Activated T-helper 17 cell treated with anti-CD3 and anti-CD28 coated beads, Interleukin-2, amount 50 U/mL, for 72 hours (primary cell): ENCODE measurements at regions not wholly inside any gene's neighbourhood (a gene's known extent, or its start where the extent isn't known, plus 50 kb on each side); places are given as distances from the start of the nearest gene placed in this dataset.

Experiments
- ATAC-seq: fragments of 150-1000 bp; cut with Tn5 transposase; replicated peaks from 2 replicates; pipeline ENCODE4 v1.10.0; 2021; ENCODE audit warnings: mild to moderate bottlenecking, moderate library complexity
- H3K27ac Mint-ChIP-seq: one replicate; pipeline ENCODE4 v1.8.0; 2022; ENCODE audit warnings: mixed read lengths
- H3K27me3 Mint-ChIP-seq: one replicate; pipeline ENCODE4 v1.8.0; 2022; ENCODE audit warnings: mixed read lengths
- H3K36me3 Mint-ChIP-seq: one replicate; pipeline ENCODE4 v1.8.0; 2022; ENCODE audit warnings: low read depth, mild to moderate bottlenecking, mixed read lengths
- H3K4me1 Mint-ChIP-seq: one replicate; pipeline ENCODE4 v1.8.0; 2022; ENCODE audit warnings: mixed read lengths
- H3K4me3 Mint-ChIP-seq: one replicate; pipeline ENCODE4 v1.8.0; 2022; ENCODE audit warnings: mild to moderate bottlenecking, mixed read lengths
- H3K9me3 Mint-ChIP-seq: one replicate; pipeline ENCODE4 v1.8.0; 2022; ENCODE audit warnings: mixed read lengths

DNA sequence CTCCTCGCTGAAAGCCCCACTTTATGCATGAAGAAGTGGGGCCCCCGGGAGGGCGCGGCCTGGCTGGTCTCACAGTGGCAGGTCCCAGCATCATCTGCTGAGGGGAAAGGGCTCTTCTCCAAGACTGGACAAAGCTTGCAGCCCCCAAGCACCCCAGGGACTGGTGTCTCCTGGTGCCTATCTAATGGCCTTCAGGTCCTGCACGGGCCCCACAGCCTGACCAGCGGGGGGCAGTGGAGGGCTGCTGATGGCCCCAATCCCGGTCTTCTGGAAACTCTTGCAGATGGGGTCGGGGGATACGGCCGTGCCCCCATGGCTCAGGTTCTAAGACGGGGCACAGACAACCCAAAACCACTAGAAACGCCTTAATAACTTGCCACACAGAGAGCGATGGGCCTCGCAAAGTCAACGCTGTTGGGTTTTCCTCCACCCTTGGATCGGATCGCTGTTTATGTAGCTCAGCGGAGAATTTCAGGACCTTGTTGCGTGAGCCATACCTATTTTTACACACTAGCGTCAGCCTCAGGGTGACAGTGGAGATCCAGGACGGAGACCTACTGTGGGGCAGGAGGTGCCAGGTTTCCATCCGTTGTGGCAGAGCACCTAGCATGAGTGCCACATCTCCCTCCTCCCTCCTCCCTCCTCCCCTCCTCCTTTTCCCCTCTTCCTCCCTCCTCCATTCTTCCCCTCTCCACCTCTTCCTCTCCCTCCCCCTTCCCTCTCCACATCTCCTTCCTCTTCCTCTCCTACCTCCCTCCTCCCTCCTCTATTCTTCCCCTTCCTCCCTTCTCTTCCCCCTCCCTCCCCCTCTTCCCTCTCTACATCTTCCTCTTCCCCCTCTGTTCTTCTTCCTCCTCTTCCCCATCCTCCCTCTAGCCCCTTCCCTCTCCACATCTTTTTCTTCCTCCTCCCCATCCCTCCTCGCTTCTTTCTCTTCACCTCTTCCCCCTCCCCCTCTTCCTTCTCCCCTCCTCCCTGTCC, 79.3 kb upstream of the ALDH1L1 start:
- no peak for ATAC-seq
- Mint-ChIP-seq H3K27ac (no peak overlapping the region), H3K4me1 (no peaks in the 10 kb centered on the region), H3K27me3 (peaks cover 14% of the 10 kb centered on the region), H3K4me3 (no peak overlapping the region), H3K9me3 (no peaks in the 10 kb centered on the region), H3K36me3 (no peaks in the 10 kb centered on the region)

DNA sequence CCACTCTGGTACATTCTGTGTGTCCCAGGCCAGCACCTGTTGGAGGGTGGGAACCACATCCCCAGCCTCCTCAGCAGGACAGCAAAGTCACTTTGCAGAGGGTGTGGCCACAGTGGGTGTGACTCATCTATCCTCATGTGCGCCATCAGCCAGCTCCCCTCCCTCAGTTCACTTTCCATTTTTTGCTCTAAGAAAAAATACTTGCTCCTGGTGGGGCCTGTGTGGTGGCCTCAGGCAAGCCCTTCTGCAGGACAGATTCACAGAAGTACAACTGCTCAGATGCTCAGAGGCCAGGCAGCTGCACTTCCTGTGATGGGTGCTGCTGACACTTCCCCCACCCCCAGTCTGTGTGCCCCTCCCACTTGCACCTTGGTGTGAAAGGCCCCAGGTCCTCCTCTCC, 78.3 kb upstream of the ALDH1L1 start:
- no peak for ATAC-seq
- no peaks in the 10 kb centered on the region for H3K36me3 Mint-ChIP-seq
- no peak overlapping the region for H3K27ac Mint-ChIP-seq

DNA sequence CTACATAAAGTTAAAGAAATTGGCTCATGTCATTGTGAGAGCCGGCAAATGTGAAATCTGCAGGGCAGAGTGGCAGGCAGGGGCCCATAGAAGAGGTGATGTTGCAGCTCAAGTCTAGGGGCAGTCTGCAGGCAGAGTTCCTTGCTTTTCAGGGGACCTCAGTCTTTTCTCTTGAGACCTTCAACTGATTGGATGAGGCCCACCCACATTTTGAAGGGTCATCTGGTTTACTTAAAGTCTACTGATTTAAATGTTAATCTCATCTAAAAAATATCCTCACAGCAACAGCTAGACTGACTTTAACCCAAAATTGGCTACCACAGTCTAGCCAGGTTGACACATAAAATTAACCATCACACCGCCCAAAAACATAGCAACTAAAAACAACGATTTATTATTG, 77.6 kb upstream of the ALDH1L1 start:
- Mint-ChIP-seq H3K4me1 (no peaks in the 10 kb centered on the region), H3K9me3 (no peaks in the 10 kb centered on the region), H3K27ac (no peak overlapping the region), H3K36me3 (no peaks in the 10 kb centered on the region), H3K27me3 (peaks cover 14% of the 10 kb centered on the region), H3K4me3 (no peak overlapping the region)
- ATAC-seq, result no peak

More for the DNA sequence above, 78.3 kb upstream of the ALDH1L1 start:
- Mint-ChIP-seq H3K9me3 (no peaks in the 10 kb centered on the region), H3K27me3 (peaks cover 14% of the 10 kb centered on the region), H3K4me3 (no peak overlapping the region), H3K4me1 (no peaks in the 10 kb centered on the region)

DNA sequence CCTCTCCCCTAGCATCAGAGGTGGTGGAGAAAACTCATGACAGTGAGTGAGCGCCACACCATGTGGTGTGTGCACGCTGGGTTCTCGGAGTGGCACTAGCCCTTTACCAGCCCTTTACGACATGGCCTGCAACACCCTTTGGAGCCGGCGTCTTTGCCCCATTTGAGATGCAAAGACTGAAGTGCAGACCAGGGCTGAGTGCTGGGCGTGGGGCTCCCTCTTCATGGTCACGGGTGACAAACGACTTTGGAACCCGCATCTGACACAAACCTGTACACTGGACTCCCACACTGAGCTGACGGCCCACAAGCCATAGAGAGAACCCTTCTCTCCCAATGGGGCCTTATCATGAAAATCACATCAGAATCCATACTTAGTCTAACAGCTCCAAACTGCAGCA, 76.8 kb upstream of the ALDH1L1 start:
- H3K27ac Mint-ChIP-seq, result no peak overlapping the region
- no peaks in the 10 kb centered on the region for H3K9me3 Mint-ChIP-seq
- ATAC-seq, result no peak
- no peaks in the 10 kb centered on the region for H3K36me3 Mint-ChIP-seq
- no peak overlapping the region for H3K4me3 Mint-ChIP-seq
- H3K27me3 Mint-ChIP-seq, result peaks cover 10% of the 10 kb centered on the region
- H3K4me1 Mint-ChIP-seq, result no peaks in the 10 kb centered on the region

DNA sequence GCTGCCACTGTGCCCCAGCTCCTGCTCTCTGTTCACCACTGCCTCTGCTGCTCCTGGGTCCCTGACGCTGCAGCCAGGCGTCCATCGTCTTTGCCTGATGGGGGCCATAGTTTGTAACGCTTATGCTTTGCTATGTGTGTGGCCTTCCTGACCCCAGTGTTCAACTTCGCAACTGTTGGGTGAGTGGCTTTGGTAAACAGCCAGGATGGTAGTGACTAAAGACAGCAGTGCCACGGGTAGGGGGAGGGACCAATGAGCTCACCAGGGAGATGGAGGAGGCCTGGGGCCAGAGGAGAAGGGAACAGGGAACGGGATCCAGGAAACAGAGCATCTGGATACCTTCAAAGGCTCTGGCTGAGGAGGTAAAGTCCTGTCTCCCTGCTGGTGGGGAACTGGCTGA, 75.9 kb upstream of the ALDH1L1 start:
- no peaks in the 10 kb centered on the region for H3K4me1 Mint-ChIP-seq
- no peaks in the 10 kb centered on the region for H3K36me3 Mint-ChIP-seq
- no peak overlapping the region for H3K4me3 Mint-ChIP-seq
- H3K27me3 Mint-ChIP-seq, result peaks cover 10% of the 10 kb centered on the region
- no peak overlapping the region for H3K27ac Mint-ChIP-seq
- no peaks in the 10 kb centered on the region for H3K9me3 Mint-ChIP-seq
- no peak for ATAC-seq

DNA sequence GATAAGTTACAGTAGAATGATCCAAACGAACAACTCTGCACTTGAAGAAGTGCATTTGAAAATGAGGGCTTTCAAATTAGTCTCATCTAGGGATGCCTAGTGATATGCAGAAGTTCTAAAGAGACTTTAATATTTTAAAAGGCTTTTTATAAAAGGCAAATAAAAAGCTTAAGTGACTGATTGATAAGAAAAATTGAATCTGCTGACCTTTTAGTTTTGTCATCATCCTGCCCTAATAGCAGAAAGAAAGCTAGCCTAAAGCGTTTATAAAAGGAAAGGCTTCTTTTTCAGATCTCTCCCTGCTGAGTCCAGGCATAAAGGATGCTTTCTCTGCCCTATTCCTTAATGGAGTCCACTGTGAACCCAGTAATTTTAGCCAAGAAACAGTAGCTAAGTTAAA, 72.7 kb upstream of the ALDH1L1 start:
- Mint-ChIP-seq H3K4me3 (no peak overlapping the region), H3K27me3 (peaks cover 10% of the 10 kb centered on the region), H3K9me3 (peaks cover 7% of the 10 kb centered on the region), H3K27ac (no peak overlapping the region), H3K4me1 (no peaks in the 10 kb centered on the region), H3K36me3 (no peaks in the 10 kb centered on the region)
- no peak for ATAC-seq

DNA sequence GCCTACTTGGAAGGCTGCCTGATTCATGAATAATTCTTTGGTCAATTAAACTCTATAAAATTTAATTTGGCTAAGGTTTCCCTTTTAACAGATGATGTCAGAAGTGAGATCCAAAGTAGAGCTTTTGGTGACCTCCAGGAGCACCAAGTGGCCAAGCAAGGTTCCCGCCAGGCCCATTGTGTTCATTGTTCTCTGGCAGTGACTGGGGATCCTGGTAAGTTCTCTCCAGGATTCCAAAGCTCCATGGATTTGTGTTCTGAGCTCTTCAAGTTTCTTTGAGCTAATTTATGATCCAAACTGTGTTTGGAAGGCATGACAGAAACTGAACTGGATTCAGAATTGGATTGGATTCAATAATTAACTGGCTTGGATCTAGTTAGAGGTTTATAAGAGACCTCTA, 72.0 kb upstream of the ALDH1L1 start:
- Mint-ChIP-seq H3K27me3 (peaks cover 10% of the 10 kb centered on the region), H3K4me3 (no peak overlapping the region), H3K27ac (no peak overlapping the region), H3K9me3 (peaks cover 14% of the 10 kb centered on the region), H3K4me1 (no peaks in the 10 kb centered on the region), H3K36me3 (no peaks in the 10 kb centered on the region)
- no peak for ATAC-seq

DNA sequence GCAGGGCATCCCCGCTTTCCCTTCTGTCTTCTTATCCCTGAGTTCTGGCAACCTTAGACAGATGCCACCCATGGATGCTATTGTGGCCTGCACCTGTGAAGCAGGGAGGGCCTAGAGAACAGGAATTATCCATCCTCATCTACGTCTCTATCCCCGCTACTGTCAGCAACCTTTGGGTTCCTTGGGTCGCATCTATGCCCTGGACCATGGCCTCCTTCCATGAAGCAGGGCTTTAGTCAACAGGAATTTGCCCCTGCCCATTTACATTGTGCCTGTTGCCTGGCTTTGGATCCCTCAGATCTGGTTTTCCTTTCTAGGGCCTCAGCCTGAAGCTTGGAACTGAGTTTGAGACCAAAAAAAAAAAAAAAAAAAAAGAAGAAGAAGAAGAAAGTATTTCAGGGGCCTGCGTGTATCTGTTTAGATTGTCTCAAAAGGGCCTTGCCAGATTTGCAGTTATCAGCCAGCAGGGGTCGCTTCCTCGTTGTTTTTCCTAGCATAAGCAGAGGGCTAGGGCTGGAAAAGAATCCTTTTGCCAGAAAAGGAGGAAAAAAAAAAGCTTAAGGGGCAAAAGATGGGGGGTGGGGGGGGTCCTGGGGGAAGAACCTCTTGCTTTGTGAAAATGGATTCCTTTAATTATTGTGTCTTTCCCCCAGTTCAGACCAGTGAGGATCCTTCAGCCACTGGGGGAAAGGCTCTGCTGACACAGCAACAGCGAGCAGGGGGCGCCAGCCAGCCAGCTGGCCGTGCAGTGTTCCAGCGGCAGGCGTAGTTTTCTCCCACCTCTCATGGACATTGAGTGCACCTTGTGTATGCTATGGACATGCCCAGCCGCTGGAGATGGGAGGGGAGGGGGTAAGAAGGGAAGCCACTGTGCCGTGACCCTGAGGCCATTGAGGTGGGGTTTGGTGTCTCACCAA, 65.7 kb upstream of the ALDH1L1 start:
- Mint-ChIP-seq H3K4me3 (no peak overlapping the region), H3K9me3 (peaks cover 14% of the 10 kb centered on the region), H3K4me1 (no peaks in the 10 kb centered on the region), H3K27me3 (peaks cover 19% of the 10 kb centered on the region), H3K27ac (no peak overlapping the region), H3K36me3 (no peaks in the 10 kb centered on the region)
- no peak for ATAC-seq
